H1 (cell line): ENCODE measurements at regions not wholly inside any gene's neighbourhood (a gene's known extent, or its start where the extent isn't known, plus 50 kb on each side); places are given as distances from the start of the nearest gene placed in this dataset.

Source experiments
- CTCF ChIA-PET: fragments of 300-600 bp; sonication (Branson Sonifier 250); formaldehyde crosslinking; loops from one replicate; lab custom pipeline; 2021; ENCODE audit not compliant: partially characterized antibody; lab: Charles Lee
- POLR2A ChIA-PET: fragments of 300-600 bp; sonication (Branson Sonifier 250); formaldehyde crosslinking; loops from one replicate; lab custom pipeline; 2021; ENCODE audit warnings: inconsistent platforms; ENCODE audit not compliant: partially characterized antibody; lab: Charles Lee
- DNase-seq, 2 experiments: peaks; one replicate each; pipeline versions ENCODE4 v3.0.0 to v3.0.0-alpha.2; 2010 to 2022; ENCODE audit warnings: low spot score in 2 of 2, low read depth in 1 of 2, mixed read lengths in 1 of 2
- FAIRE-seq: peaks from 2 replicates; lab custom pipeline; 2011; peaks lifted over from hg19 to GRCh38; lab: Jason Lieb, UNC
- H2AFZ ChIP-seq: 2 replicates; pipeline ENCODE4 v1.8.1; 2012; ENCODE audit warnings: low read length, inconsistent platforms
- H2AK5ac ChIP-seq: 2 replicates; pipeline ENCODE4 v1.6.1; 2013; ENCODE audit warnings: low read depth, low read length
- H2BK120ac ChIP-seq: replicated peaks from 2 replicates; pipeline ENCODE3; 2013; ENCODE audit warnings: low read depth, low read length, inconsistent platforms
- H2BK12ac ChIP-seq: 2 replicates; pipeline ENCODE4 v1.6.1; 2013; ENCODE audit warnings: low read depth, low read length
- H2BK15ac ChIP-seq: 2 replicates; pipeline ENCODE4 v1.6.1; 2013; ENCODE audit warnings: low read length
- H2BK20ac ChIP-seq: 2 replicates; pipeline ENCODE4 v1.6.1; 2013; ENCODE audit warnings: low read length
- H2BK5ac ChIP-seq: 2 replicates; pipeline ENCODE4 v1.6.1; 2013; ENCODE audit warnings: low read depth, low read length
- H3K14ac ChIP-seq: 2 replicates; pipeline ENCODE4 v1.6.1; 2013; ENCODE audit warnings: inconsistent platforms; ENCODE audit not compliant: insufficient read length
- H3K18ac ChIP-seq: 2 replicates; pipeline ENCODE4 v1.6.1; 2013; ENCODE audit warnings: low read length; ENCODE audit errors: extremely low read depth
- H3K23ac ChIP-seq: 2 replicates; pipeline ENCODE4 v1.6.1; 2013; ENCODE audit warnings: inconsistent platforms; ENCODE audit not compliant: insufficient read length
- H3K23me2 ChIP-seq: 2 replicates; pipeline ENCODE4 v1.6.1; 2013; ENCODE audit warnings: low read depth, low read length
- H3K27ac ChIP-seq: 2 replicates; pipeline ENCODE4 v1.6.1; 2011; ENCODE audit warnings: low read depth, low read length, inconsistent platforms
- H3K27me3 ChIP-seq, 4 experiments: replicated peaks in 1 of 4; 1 replicate in 1 of 4; 2 replicates in 3 of 4; pipeline versions ENCODE4 v1.6.1 to v1.8.1; 2011 to 2013; ENCODE audit warnings: low read length in 3 of 4, mild to moderate bottlenecking in 3 of 4, inconsistent platforms in 2 of 4, mixed read lengths in 2 of 4, moderate library complexity in 1 of 4; ENCODE audit not compliant: control insufficient read depth in 3 of 4, insufficient read depth in 3 of 4; ENCODE audit errors: extremely low read depth in 1 of 4
- H3K36me3 ChIP-seq, 4 experiments: 2 replicates each; pipeline versions ENCODE4 v1.6.1 to v1.8.1; 2011 to 2013; ENCODE audit warnings: mild to moderate bottlenecking in 4 of 4, low read length in 3 of 4, moderate library complexity in 2 of 4, control low read depth in 1 of 4, inconsistent platforms in 1 of 4; ENCODE audit not compliant: insufficient read depth in 4 of 4, control insufficient read depth in 2 of 4
- H3K4ac ChIP-seq: replicated peaks from 2 replicates; pipeline ENCODE3; 2013; ENCODE audit warnings: low read length, low read depth, mixed read lengths, inconsistent platforms; ENCODE audit not compliant: insufficient read length
- H3K4me1 ChIP-seq, 4 experiments: replicated peaks in 1 of 4; 1 replicate in 1 of 4; 2 replicates in 3 of 4; pipeline versions ENCODE4 v1.6.1 to v1.8.1; 2011 to 2013; ENCODE audit warnings: low read length in 3 of 4, inconsistent platforms in 2 of 4, mixed read lengths in 1 of 4; ENCODE audit not compliant: insufficient read depth in 4 of 4, control insufficient read depth in 3 of 4
- H3K4me2 ChIP-seq, 2 experiments: 2 replicates each; pipeline versions ENCODE4 v1.6.1 to v1.8.1; 2011 to 2013; ENCODE audit warnings: low read depth in 2 of 2, low read length in 2 of 2, control low read depth in 1 of 2, inconsistent platforms in 1 of 2, mild to moderate bottlenecking in 1 of 2; ENCODE audit not compliant: insufficient read depth in 1 of 2
- H3K4me3 ChIP-seq, 4 experiments: fragments of 200-600, 300-600 bp in 1 of 4; sonication (generic), shearing (Covaris generic), sonication (Bioruptor Twin) in 1 of 4; 2 replicates each; pipeline versions ENCODE4 v1.5.1 to v1.8.1; 2011 to 2016; ENCODE audit warnings: low read length in 4 of 4, low read depth in 3 of 4, control low read depth in 2 of 4, inconsistent platforms in 2 of 4, mild to moderate bottlenecking in 2 of 4, mixed read lengths in 1 of 4, moderate library complexity in 1 of 4; ENCODE audit not compliant: insufficient read depth in 2 of 4; ENCODE audit errors: extremely low read depth in 1 of 4
- H3K56ac ChIP-seq: replicated peaks from 2 replicates; pipeline ENCODE3; 2013; ENCODE audit warnings: low read depth, mild to moderate bottlenecking, mixed read lengths, low read length, inconsistent platforms; ENCODE audit not compliant: insufficient read length
- H3K79me1 ChIP-seq: 2 replicates; pipeline ENCODE4 v1.6.1; 2013; ENCODE audit warnings: low read depth, low read length, control low read depth
- H3K79me2 ChIP-seq, 2 experiments: 2 replicates each; pipeline versions ENCODE4 v1.6.1 to v1.8.1; 2012 to 2013; ENCODE audit warnings: low read length in 2 of 2, mild to moderate bottlenecking in 2 of 2, inconsistent platforms in 1 of 2; ENCODE audit not compliant: insufficient read depth in 2 of 2, control insufficient read depth in 1 of 2
- H3K9ac ChIP-seq, 4 experiments: replicated peaks in 1 of 4; 1 replicate in 1 of 4; 2 replicates in 3 of 4; pipeline versions ENCODE4 v1.6.1 to v1.8.1; 2011 to 2013; ENCODE audit warnings: low read depth in 3 of 4, low read length in 3 of 4, control low read depth in 2 of 4, mild to moderate bottlenecking in 2 of 4, moderate library complexity in 2 of 4, inconsistent platforms in 1 of 4; ENCODE audit errors: extremely low read depth in 1 of 4
- H3K9me3 ChIP-seq, 2 experiments: 2 replicates each; pipeline versions ENCODE4 v1.6.1 to v1.8.1; 2012 to 2013; ENCODE audit warnings: mild to moderate bottlenecking in 2 of 2, moderate library complexity in 2 of 2, control low read depth in 1 of 2, inconsistent platforms in 1 of 2, low read depth in 1 of 2, low read length in 1 of 2, mixed read lengths in 1 of 2; ENCODE audit not compliant: insufficient read depth in 2 of 2
- H4K20me1 ChIP-seq, 2 experiments: replicated peaks in 1 of 2; 2 replicates each; pipeline versions ENCODE3 to v1.8.1; 2011 to 2013; ENCODE audit warnings: inconsistent platforms in 2 of 2, low read length in 2 of 2, mild to moderate bottlenecking in 1 of 2; ENCODE audit not compliant: insufficient read depth in 2 of 2, control insufficient read depth in 1 of 2
- H4K5ac ChIP-seq: 2 replicates; pipeline ENCODE4 v1.6.1; 2013; ENCODE audit warnings: low read length, low read depth, mixed read lengths, inconsistent platforms; ENCODE audit not compliant: insufficient read length
- H4K8ac ChIP-seq: 2 replicates; pipeline ENCODE4 v1.8.0; 2013; ENCODE audit warnings: mild to moderate bottlenecking, moderate library complexity, low read length, inconsistent platforms; ENCODE audit not compliant: insufficient read depth; ENCODE audit errors: extremely low read depth
- H4K91ac ChIP-seq: replicated peaks from 2 replicates; pipeline ENCODE3; 2013; ENCODE audit warnings: low read length, mixed read lengths, inconsistent platforms; ENCODE audit not compliant: insufficient read length
- WGBS, 2 experiments: shearing (Covaris generic) in 1 of 2; methylation state at CpG; one replicate each; pipeline versions ENCODE4 v1.1.6 to v1.1.7; 2013 to 2015; ENCODE audit warnings: low lambda C conversion rate in 2 of 2, mixed read lengths in 2 of 2, inconsistent platforms in 1 of 2, low coverage in 1 of 2, missing lambda C conversion rate in 1 of 2; ENCODE audit not compliant: insufficient replicate concordance in 2 of 2, insufficient coverage in 1 of 2, insufficient read length in 1 of 2; ENCODE audit errors: extremely low coverage in 1 of 2, missing lambda C conversion rate in 1 of 2; 5-methylcytosine and 5-hydroxymethylcytosine counted together

DNA sequence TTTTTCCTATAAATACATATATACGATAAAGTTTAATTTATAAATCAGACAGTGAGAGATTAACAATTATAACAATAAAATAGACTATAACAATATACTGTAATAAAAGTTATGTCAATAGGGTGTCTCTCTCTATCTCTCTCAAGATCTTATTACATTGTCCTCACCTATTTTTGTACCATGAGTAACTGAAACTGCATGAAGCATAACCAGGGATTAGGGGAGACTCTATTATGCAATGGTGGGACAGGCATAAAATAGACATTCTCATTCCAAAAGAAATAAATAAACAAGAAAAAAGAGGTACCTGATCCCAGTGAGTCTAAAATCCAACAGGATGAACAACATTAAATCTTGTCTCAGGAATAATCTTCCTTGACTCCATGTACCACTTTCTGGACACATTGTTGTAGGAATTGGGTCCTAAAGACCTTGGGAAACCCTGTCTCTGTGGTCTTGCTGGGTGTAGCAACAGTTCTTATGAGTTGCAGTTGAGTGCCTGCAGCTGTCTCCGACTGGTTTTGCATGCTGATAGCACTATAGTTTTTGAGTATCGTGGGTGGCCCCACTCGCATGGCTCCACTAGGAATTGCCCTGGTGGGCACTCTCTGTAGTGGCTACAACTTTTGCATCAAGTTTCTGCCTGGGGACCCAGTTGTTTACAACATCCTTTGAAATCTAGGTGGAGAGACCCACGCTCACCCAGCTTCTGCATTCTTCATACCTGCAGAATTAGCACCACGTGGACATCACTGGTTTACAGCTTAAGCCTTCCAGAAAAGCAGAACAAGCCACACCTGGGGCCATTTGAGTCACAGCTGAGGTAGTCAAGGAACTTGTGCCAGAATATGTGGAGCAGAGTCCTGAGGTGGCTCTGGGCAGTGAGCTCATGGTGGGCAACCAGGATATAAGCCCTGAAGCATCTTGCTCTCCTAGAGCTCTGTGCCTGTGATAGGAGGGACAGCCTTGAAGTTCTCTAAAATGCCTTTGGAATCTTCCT is 204.7 kb downstream of the KITLG start:
- H3K4me2 ChIP-seq = no peak overlapping the region
- H4K20me1 ChIP-seq = no peaks in the 10 kb centered on the region
- H3K36me3 ChIP-seq = no peaks in the 10 kb centered on the region
- H3K4me1 ChIP-seq = no peaks in the 10 kb centered on the region
- H2BK15ac ChIP-seq = no peak overlapping the region
- no peaks in the 10 kb centered on the region for H3K9me3 ChIP-seq
- H3K79me1 ChIP-seq = no peaks in the 10 kb centered on the region
- DNase-seq (no peak), FAIRE-seq (no peak)
- ChIA-PET CTCF (interaction anchor here (0.7 to 2.1 kb wide), 2 partner anchors 18 to 1188 kb away, joined by 3 to 6 read pairs; no protein-coding TSS in a partner anchor), POLR2A (no interaction called here)
- H3K27me3 ChIP-seq = no peaks in the 10 kb centered on the region
- WGBS, 2 experiments = 94% methylated on average over 6 of the region's 6 CpGs; no CpG with 5 or more reads in 1 of the 2 experiments
- no peak overlapping the region for H2AK5ac ChIP-seq
- no peak overlapping the region for H4K8ac ChIP-seq
- no peak overlapping the region for H4K91ac ChIP-seq
- H2BK12ac ChIP-seq = no peak overlapping the region
- no peak overlapping the region for H2AFZ ChIP-seq
- H3K56ac ChIP-seq = no peak overlapping the region
- H3K18ac ChIP-seq = no peak overlapping the region
- no peak overlapping the region for H3K14ac ChIP-seq
- no peak overlapping the region for H3K4me3 ChIP-seq
- no peak overlapping the region for H2BK20ac ChIP-seq
- no peak overlapping the region for H3K4ac ChIP-seq
- H3K23me2 ChIP-seq = no peaks in the 10 kb centered on the region
- H2BK5ac ChIP-seq = no peak overlapping the region
- no peak overlapping the region for H3K27ac ChIP-seq
- H2BK120ac ChIP-seq = no peak overlapping the region
- no peak overlapping the region for H3K23ac ChIP-seq
- no peaks in the 10 kb centered on the region for H3K79me2 ChIP-seq
- H3K9ac ChIP-seq = no peak overlapping the region
- no peak overlapping the region for H4K5ac ChIP-seq
